Liver (tissue), 3 donors: ENCODE measurements at regions not wholly inside any gene's neighbourhood (a gene's known extent, or its start where the extent isn't known, plus 50 kb on each side); places are given as distances from the start of the nearest gene placed in this dataset.
A peak's percentile ranks its signal among the peaks of the same experiment; 100 is the strongest.

Source experiments
- CTCF ChIP-seq: fragments of 150-350 bp; IDR thresholded peaks from 2 replicates; pipeline ENCODE4 v1.5.1; 2017; ENCODE audit warnings: improper control_type of control experiment, low read depth, low read length; ENCODE audit not compliant: missing input control
- EGR1 ChIP-seq, 2 donors: IDR thresholded peaks; 2 replicates each; pipeline ENCODE4 v1.6.1; 2016 to 2018; ENCODE audit warnings: antibody characterized with exemption in 2 of 2, low read depth in 2 of 2
- GABPA ChIP-seq, 2 donors: IDR thresholded peaks in 1 of 2; conservative IDR thresholded peaks in 1 of 2; 2 replicates each; pipeline ENCODE4 v1.6.1; 2016; ENCODE audit warnings: antibody characterized with exemption in 2 of 2, mild to moderate bottlenecking in 1 of 2, moderate library complexity in 1 of 2
- RAD21 ChIP-seq, 2 donors: IDR thresholded peaks; 2 replicates each; pipeline ENCODE4 v1.6.1; 2016; ENCODE audit warnings: antibody characterized with exemption in 2 of 2, mild to moderate bottlenecking in 2 of 2
- TAF1 ChIP-seq: conservative IDR thresholded peaks from 2 replicates; pipeline ENCODE4 v1.6.1; 2016; ENCODE audit warnings: antibody characterized with exemption, mild to moderate bottlenecking
- YY1 ChIP-seq: IDR thresholded peaks from 2 replicates; pipeline ENCODE4 v1.6.1; 2016; ENCODE audit warnings: antibody characterized with exemption, mild to moderate bottlenecking
- donor health status: healthy.
- donor health status: healthy.

- no peak for TF ChIP-seq EGR1 (IDR thresholded peaks at IDR 0.05; ENCODE audit: low read depth in 2 of 2)
- no peak for TF ChIP-seq CTCF
- no peak for TF ChIP-seq TAF1
- TF ChIP-seq GABPA (IDR thresholded peaks at IDR 0.05 in 1 of 2, conservative IDR thresholded peaks at IDR 0.05 in 1 of 2), result no peak
- TF ChIP-seq RAD21 (IDR thresholded peaks at IDR 0.05), result peak in 1 of 2 donors; percentile 11
- TF ChIP-seq YY1, result no peak
Measured at GRCh38 chr16:80150978-80151721, 389.6 kb upstream of the DYNLRB2 start.
